Upper lobe of right lung (tissue), 1 donor: ENCODE measurements at regions not wholly inside any gene's neighbourhood (a gene's known extent, or its start where the extent isn't known, plus 50 kb on each side); places are given as distances from the start of the nearest gene placed in this dataset.

Source experiments
- ATAC-seq: fragments of 200-7000 bp; cut with Tn5 transposase; one replicate; pipeline ENCODE4 v1.9.1; 2020; ENCODE audit warnings: mild to moderate bottlenecking, moderate library complexity
- DNase-seq: peaks from one replicate; pipeline ENCODE4 v3.0.0-alpha.2; 2020
- H3K27ac ChIP-seq: fragments of 200-600 bp; one replicate; pipeline ENCODE4 v1.8.0; 2022
- H3K27me3 ChIP-seq: fragments of 200-600 bp; one replicate; pipeline ENCODE4 v1.8.0; 2022; ENCODE audit warnings: mild to moderate bottlenecking
- H3K36me3 ChIP-seq: fragments of 200-600 bp; one replicate; pipeline ENCODE4 v1.8.0; 2022
- H3K4me1 ChIP-seq: fragments of 200-600 bp; one replicate; pipeline ENCODE4 v1.8.0; 2022
- H3K4me3 ChIP-seq: fragments of 200-600 bp; one replicate; pipeline ENCODE4 v1.8.0; 2022; ENCODE audit warnings: mild to moderate bottlenecking
- H3K9me3 ChIP-seq: fragments of 200-600 bp; one replicate; pipeline ENCODE4 v1.8.0; 2022
- intact Hi-C: fragments of 100-400 bp; cut with DNase I; formaldehyde crosslinking; loops from one replicate; pipeline ENCODE4 v1.11.0; 2022
- TF ChIP-seq, protein P1 (sequence below): fragments of 200-600 bp; IDR thresholded peaks from one replicate; pipeline ENCODE4 v1.8.0; 2022; ENCODE audit warnings: antibody characterized with exemption
- donor health status: DM: no; HTN: yes; CAD: no; lungs with severe emphysema.

GRCh38 chr5:68707575-68707974 is 386.2 kb upstream of the SLC30A5 start:
- no peaks in the 10 kb centered on the region for H3K4me1 ChIP-seq
- H3K9me3 ChIP-seq: no peaks in the 10 kb centered on the region
- TF ChIP-seq, protein P1, sequence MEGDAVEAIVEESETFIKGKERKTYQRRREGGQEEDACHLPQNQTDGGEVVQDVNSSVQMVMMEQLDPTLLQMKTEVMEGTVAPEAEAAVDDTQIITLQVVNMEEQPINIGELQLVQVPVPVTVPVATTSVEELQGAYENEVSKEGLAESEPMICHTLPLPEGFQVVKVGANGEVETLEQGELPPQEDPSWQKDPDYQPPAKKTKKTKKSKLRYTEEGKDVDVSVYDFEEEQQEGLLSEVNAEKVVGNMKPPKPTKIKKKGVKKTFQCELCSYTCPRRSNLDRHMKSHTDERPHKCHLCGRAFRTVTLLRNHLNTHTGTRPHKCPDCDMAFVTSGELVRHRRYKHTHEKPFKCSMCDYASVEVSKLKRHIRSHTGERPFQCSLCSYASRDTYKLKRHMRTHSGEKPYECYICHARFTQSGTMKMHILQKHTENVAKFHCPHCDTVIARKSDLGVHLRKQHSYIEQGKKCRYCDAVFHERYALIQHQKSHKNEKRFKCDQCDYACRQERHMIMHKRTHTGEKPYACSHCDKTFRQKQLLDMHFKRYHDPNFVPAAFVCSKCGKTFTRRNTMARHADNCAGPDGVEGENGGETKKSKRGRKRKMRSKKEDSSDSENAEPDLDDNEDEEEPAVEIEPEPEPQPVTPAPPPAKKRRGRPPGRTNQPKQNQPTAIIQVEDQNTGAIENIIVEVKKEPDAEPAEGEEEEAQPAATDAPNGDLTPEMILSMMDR: no peak
- H3K36me3 ChIP-seq: no peaks in the 10 kb centered on the region
- DNase-seq (no peak), ATAC-seq (no peak)
- H3K4me3 ChIP-seq: no peak overlapping the region
- no peaks in the 10 kb centered on the region for H3K27me3 ChIP-seq
- no peak overlapping the region for H3K27ac ChIP-seq
- intact Hi-C loops: no loop called here

- TF ChIP-seq, protein P1: no peak
- no peak for DNase-seq
- intact Hi-C loops: no loop called here
- ATAC-seq: no peak
- no peaks in the 10 kb centered on the region for H3K9me3 ChIP-seq
- H3K4me3 ChIP-seq: no peak overlapping the region
- H3K4me1 ChIP-seq: no peaks in the 10 kb centered on the region
- no peak overlapping the region for H3K27ac ChIP-seq
- H3K36me3 ChIP-seq: no peaks in the 10 kb centered on the region
- no peaks in the 10 kb centered on the region for H3K27me3 ChIP-seq
These were observed 385.5 kb upstream of the SLC30A5 start for GRCh38 chr5:68708156-68708841.

DNA sequence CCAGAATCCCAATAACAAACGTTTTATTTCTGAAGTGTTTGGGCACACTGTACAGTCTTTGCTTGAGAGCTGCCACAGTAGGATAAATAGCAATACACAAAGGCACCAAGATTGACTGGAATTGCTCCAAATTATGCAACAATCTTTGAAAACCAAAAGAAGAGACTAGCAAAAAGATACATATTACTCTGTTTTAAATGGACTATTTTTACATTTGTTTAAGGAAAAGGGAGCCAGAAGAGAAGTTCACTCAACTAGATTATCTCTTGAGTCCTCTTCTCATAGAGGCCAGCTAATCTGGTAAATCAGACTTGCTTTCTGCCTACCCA is 385.0 kb upstream of the SLC30A5 start:
- H3K4me3 ChIP-seq: no peak overlapping the region
- DNase-seq: no peak
- H3K4me1 ChIP-seq: no peaks in the 10 kb centered on the region
- TF ChIP-seq, protein P1: no peak
- intact Hi-C loops: no loop called here
- H3K27me3 ChIP-seq: no peaks in the 10 kb centered on the region
- H3K36me3 ChIP-seq: no peaks in the 10 kb centered on the region
- no peak for ATAC-seq
- H3K9me3 ChIP-seq: no peaks in the 10 kb centered on the region
- H3K27ac ChIP-seq: no peak overlapping the region

GRCh38 chr5:68709239-68709638 is 384.6 kb upstream of the SLC30A5 start:
- Histone ChIP-seq H3K27ac (no peak overlapping the region), H3K9me3 (no peaks in the 10 kb centered on the region), H3K4me3 (no peak overlapping the region), H3K4me1 (no peaks in the 10 kb centered on the region), H3K36me3 (no peaks in the 10 kb centered on the region), H3K27me3 (no peaks in the 10 kb centered on the region)
- DNase-seq (no peak), ATAC-seq (no peak)
- TF ChIP-seq, protein P1: no peak
- intact Hi-C loops: no loop called here

DNA sequence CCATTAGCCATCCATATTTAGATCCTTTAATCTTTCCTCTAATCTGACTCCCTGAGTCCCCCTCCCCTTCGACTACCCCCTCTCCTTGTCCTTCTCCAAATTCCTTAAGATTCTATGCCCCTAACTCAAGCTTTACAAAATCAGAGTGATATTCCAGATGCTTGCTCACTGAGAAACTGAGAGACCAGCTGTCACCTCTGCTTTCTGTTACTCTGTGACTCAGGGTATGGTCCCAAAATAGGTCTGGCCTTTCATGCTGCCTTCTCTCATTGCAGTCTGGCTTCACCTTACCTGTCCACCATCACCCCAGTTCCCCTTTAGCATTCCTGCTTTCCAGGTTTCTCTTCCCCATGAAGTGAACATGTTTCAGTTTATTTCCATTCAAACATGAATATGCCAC is 383.3 kb upstream of the SLC30A5 start:
- H3K27ac ChIP-seq: no peak overlapping the region
- TF ChIP-seq, protein P1: no peak
- intact Hi-C loops: no loop called here
- no peaks in the 10 kb centered on the region for H3K36me3 ChIP-seq
- no peaks in the 10 kb centered on the region for H3K9me3 ChIP-seq
- DNase-seq (no peak), ATAC-seq (no peak)
- H3K27me3 ChIP-seq: no peaks in the 10 kb centered on the region
- no peaks in the 10 kb centered on the region for H3K4me1 ChIP-seq
- H3K4me3 ChIP-seq: no peak overlapping the region
